RKO (cell line): ENCODE measurements at regions not wholly inside any gene's neighbourhood (a gene's known extent, or its start where the extent isn't known, plus 50 kb on each side); places are given as distances from the start of the nearest gene placed in this dataset.
"Not testable (repeated sequence)": the region's sequence is repeated elsewhere in the genome, so short reads cannot be mapped to it uniquely, and the experiment has no call there.

Experiments used
- DNase-seq: peaks from one replicate; pipeline ENCODE4 v3.0.0-alpha.2; 2016; ENCODE audit warnings: low spot score

- DNase-seq = peak; percentile 79
These were observed 295.7 kb upstream of the PRKD1 start for GRCh38 chr14:30223385-30223785.

GRCh38 chr14:30223966-30224365 lies 296.3 kb upstream of the PRKD1 start:
- DNase-seq = no peak

GRCh38 chr14:30225176-30225575 lies 297.5 kb upstream of the PRKD1 start:
- no peak for DNase-seq

GRCh38 chr14:30227436-30227835 lies 299.8 kb upstream of the PRKD1 start:
- no peak for DNase-seq

GRCh38 chr14:30227876-30228275 lies 300.2 kb upstream of the PRKD1 start:
- peak; percentile 67 for DNase-seq

DNA sequence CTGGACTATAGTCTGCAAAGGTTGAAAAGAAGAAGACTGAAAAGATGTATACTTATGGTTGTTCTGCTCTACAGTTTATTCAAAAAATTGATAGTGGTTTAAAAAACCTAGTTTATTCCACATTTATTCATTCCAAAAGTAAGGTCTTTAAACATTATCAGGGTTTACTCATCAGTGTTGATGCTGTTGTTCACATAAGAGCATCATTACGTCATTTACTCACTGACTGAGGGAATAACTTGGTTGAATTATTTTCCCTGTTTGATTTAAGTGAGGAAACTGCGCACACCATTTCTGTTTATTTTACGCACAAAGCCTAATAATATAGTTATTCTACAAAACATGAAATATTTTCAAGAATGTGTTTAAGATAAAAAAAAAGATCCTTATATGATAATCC lies 303.1 kb upstream of the PRKD1 start:
- DNase-seq = no peak

GRCh38 chr14:30234966-30235365 lies 307.3 kb upstream of the PRKD1 start:
- DNase-seq = no peak

- DNase-seq = no peak
These were observed 307.8 kb upstream of the PRKD1 start for GRCh38 chr14:30235485-30235884.

DNA sequence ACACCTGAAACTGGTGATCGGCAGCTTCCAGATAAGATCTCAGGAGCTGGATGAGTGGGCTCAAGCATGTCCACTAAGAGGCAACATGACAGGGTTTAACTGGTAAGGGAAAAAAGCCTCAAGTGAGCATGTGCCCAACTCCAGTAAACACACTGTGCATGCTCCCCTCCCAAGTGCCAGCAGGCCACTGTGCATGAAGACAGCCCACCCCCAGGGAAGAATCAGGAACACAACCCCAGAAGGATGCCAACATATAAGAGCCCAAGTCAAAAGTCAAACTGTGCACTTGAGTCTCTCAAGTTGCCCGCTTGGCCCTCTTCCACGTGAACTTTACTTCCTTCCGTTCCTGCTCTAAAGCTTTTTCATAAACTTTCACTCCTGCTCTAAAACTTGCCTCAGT lies 311.3 kb upstream of the PRKD1 start:
- DNase-seq = no peak

- DNase-seq = no peak
These were observed 312.4 kb upstream of the PRKD1 start for GRCh38 chr14:30240018-30240417.

DNA sequence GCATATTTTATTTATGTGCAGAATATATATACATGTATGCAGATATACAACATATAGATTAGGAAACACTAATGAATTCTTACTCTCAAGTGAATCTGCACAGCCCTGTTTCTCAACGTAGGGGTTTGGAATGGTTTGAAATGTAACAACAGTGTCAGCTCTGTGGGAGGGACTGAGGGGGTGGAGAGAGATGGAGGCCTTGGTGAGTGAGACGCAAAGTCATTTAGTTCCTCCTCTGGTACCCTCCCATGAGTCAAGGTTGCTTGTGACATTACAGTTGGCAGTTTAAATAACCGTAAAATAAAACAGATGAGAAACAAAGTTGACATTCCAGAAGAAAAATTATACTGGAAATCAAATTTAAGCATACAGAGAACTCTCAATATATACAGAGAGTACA lies 313.0 kb upstream of the PRKD1 start:
- no peak for DNase-seq

DNA sequence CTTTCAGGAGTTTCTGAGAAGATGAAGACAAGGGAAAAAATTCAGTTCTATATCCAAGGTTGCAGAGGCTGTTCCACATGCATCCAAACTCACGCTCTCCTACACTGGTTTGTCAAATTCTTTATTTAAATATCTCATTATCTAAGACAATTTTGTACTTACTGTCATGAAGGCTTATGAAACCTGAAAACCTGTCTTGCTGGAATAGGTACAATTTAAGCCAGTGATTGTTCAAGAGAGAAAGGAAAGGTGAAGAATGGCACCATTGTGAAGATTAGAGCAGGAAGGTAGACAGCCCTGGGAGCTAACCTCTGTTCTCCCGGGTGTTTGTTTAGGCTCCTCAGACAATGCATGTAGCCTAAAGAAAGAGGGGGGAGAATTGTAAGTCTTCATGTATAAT lies 315.1 kb upstream of the PRKD1 start:
- DNase-seq = no peak

- DNase-seq = no peak
These were observed 315.6 kb upstream of the PRKD1 start for GRCh38 chr14:30243207-30243606.

GRCh38 chr14:30243805-30244204 lies 315.2 kb upstream of the G2E3 start:
- peak; percentile 76 for DNase-seq

GRCh38 chr14:30244348-30244747 lies 314.6 kb upstream of the G2E3 start:
- not testable (repeated sequence) for DNase-seq

GRCh38 chr14:30251017-30251416 lies 307.9 kb upstream of the G2E3 start:
- no peak for DNase-seq

DNA sequence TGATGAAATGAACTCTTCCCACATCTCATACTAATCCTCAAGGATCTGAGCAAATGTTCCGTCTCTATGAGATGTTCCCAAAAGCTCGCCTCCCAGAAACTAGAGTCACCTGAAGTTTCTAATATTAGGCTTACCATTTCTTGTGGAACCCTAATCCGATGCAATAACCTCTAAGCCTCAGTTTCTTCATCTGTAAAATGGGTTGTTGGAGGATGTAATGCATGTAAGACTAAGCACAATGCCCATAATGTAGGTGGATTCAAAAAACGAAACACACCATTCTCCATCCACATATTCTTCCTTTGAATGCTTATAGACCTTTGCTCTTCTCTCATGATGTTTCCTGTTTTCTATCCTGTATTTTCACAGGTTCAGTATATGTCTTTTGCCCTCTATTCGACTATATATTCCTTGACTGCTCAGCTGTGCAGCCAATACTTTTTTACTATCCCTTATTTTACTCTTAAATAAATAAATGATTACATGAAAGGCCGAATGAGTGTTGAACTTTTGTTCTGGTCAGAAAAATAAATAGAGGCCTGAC lies 307.3 kb upstream of the G2E3 start:
- DNase-seq = no peak

- no peak for DNase-seq
These were observed 306.8 kb upstream of the G2E3 start for GRCh38 chr14:30252151-30252550.

- DNase-seq = no peak
These were observed 305.9 kb upstream of the G2E3 start for GRCh38 chr14:30252783-30253674.

DNA sequence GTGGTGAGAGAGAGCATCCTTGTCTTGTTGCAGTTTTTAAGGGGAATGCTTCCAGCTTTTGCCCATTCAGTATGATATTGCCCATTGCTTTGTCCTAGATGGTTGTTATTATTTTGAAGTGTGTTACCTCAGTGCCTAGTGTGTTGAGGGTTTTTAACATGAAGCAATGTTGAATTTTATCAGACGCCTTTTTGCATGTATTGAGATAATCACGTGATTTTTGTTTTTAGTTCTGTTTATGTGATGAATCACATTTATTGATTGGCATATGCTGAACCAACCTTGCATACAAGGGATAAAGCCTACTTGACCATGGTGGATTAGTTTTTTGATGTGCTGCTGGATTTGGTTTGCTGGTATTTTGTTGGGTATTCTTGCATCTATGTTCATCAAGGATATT lies 302.3 kb upstream of the G2E3 start:
- no peak for DNase-seq

DNA sequence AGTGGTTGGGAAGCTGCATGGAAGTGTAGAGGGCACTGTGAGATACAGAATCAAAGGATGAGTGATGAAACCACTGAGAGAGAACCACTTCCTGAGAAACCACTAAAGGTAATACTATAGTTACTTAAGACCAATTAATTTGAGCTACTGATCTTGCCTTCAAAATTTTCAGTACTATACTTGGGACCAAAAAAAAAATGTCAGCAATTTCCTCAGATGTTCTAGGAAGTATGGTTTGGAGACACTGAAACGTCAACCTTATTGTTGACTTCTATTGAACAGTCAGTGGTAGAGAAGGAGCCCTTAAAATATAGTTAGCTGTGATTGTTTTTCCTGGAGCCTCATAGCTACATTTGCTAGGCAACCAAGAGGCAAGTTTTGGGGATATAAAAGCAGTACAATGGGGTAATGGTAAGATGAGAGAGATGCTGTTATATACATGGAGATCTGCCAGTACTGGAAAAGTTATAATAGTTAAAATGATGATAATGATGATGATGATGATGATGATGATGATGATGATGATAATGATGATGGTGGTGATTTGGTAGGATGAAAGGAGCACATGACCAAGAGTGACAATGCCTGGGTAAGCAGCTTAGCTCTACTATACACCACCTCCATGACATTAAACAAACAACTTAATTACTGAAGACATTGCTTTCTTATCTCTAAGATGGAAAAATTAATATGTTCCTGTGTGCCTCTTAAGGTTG lies 300.9 kb upstream of the G2E3 start:
- DNase-seq = no peak

DNA sequence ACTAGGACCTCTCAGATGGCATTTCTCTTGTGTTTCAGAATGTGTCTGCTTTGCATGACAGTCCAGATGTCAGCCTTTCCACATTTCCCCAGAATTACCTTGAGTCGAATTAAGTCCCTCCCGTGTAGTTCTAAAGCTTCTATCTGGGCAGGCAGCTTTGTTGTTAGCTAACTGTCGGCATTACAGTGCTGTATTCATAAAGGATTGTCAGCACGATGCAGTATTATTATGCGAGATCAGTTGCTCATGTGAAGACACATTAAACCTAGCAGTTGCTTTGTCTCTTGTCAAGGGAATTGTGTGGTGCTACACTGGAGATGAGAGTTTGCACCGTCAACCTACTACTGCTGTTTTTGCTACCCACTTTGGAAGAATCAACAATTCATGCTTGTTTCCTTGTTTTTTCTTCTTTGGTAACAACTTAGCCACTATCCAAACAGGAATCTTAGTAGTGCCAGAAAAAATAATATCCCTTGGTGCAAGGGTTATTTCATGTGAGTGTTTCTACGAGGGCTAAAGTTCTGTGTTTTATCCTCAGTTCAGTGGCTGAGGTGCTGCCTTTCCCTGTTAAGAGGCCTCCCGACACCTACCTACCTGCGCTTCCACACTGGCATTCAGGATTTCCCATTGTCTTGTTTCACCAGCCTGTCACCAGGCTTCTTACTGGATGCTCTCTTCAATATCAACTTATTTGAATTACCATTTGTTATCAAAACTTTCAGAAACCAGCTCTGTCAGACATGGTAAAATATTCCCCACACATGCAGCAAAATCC lies 297.9 kb upstream of the G2E3 start:
- DNase-seq = no peak
